HG03103 (cell line): ENCODE measurements at regions not wholly inside any gene's neighbourhood (a gene's known extent, or its start where the extent isn't known, plus 50 kb on each side); places are given as distances from the start of the nearest gene placed in this dataset.

Experiments used
- ATAC-seq: cut with Tn5 transposase; IDR thresholded peaks from one replicate; pipeline ENCODE4 v1.9.1; 2021; ENCODE audit warnings: low read depth; ENCODE audit not compliant: unreplicated experiment

DNA sequence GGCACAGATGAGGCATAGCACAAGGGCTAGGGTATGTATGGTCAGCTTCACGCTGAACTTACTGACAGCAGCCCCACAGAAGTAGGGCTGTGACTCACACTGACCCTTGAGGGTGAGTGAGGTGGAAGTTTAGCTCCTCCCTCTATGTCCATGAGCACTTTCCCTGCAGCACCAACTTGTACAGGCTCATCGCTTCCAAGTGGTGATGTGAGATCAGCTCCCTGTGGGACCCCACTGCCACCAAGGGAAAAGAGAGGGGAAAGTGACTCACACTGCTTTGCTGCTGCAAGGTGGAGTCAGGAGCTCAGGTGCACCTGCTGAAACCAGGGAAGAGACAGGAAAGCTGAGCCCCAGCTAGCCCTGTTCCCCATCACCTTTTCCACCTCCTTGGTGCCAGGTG lies 91.5 kb downstream of the TEX51 start:
- no peak for ATAC-seq

DNA sequence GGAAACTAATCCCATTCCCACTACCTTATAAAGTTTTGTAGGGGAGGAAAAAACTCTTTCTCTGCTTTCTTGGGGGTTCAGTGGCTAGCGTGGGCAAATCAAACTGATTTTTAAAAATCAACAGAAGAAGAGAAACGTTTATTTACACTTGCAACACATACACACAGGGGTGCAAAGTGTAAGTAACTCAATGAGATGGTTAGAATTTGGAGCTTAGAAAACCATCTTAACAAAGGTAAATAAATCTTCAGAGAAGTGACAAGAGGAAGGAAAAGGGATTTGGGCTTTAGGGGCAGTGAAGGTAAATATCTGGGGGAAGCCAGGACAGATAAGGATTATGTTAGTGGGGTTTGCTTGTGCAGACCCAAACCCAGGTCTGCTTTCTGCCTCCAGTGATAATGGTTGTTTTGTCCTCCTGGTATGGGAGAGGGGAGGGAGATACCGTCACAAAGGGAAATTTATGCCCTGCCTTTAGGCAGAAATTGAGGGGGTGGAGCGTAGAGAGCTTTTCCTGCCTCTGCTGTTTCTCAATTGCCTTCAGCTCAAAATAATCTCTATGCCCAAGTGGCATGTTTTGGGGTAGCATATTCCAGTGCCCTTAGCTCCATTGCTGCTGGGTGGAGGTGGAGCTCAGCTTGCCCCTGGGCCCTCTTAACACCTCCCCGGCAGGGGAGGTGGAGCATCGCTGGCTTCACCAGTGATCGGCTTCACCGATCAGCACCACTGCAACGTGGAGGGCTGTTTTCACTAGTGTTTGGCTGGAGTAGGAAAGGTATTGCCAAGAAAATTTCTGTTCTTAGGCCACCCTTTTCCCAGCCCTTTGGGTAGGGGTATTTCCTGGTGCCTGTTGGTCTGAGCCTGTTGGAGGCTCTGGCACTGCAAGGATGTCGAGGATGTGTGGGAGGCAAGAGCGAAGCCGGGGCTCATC lies 92.2 kb downstream of the TEX51 start:
- no peak for ATAC-seq

DNA sequence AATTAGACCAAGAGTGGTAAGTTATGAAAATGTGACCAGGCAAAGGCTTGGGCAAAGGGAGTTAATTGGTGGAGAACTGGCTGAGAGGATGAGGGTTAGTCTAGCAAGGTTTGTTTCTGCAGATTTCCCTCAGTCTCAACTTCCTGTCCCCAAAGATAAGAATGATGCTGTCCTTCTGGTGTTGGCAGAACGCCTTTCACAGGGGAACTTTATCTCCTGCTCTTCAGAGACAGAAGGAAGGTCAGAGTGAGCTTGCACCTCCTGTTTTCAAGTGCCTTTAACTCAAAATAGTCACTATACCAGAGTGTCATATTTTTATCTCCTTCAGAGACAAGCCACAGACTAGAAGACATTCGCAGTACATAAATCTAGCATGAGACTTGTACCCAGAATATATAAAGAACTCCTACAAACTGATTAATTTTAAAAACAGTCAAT lies 95.7 kb downstream of the TEX51 start:
- ATAC-seq: no peak

DNA sequence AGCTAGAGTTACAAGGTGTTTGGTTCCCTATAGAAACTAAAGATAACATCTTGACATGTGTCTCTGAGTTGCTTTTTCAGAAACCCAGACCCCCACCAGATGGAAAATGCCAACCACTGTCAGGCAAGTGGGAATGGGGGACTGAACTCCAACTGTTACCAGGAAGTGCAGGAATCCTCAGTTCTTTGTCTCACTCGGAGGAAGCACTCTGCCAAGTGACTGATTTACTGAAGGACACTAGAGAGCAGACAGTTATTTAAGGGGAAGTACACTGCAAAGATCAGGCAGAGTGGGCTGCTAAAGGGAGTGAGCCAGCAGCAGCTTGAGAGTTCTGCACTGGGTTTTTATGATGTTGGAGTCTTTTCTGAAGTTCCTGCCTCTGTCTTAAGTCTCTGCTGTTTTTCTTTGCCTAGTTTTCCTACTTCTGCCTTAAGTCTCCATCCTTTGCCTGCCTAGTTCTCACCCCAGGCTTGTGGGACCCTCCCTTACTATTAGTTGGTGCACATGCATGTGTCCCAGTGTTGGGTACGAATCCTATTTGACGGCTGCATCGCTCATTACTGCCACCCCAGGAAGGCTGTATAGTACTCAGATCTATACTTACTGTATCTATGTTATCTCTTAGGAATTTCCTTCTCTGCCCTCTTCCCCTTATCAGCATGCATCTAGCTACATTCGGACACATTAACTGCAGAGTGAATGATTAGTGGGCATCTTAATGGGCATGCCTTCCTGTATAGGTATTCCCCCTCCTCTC lies 97.1 kb downstream of the TEX51 start:
- no peak for ATAC-seq

DNA sequence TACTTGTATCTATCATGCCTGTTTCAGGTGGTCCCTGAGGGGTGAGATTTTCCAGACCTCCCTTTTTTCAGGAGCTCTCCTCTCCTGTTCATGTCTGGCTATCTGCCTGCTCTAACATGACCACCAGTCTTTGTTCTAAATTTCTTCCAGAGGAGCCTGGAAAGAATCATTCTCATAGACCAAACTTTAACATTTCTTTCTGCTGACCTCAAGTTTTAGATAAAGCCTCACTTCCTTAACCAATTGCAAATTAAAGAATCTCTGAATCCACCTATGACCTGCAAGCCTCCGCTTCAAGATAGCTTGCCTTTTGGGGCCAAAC lies 97.6 kb downstream of the TEX51 start:
- no peak for ATAC-seq
